ENCODE measurements at regions not wholly inside any gene's neighbourhood (a gene's known extent, or its start where the extent isn't known, plus 50 kb on each side); places are given as distances from the start of the nearest gene placed in this dataset.
"Not testable (repeated sequence)": the region's sequence is repeated elsewhere in the genome, so short reads cannot be mapped to it uniquely, and the experiment has no call there.

GRCh38 chr13:34734932-34735331, 207.1 kb upstream of the NBEA start:
- H3K4me2 ChIP-seq (ENCODE audit: low read length): no peak overlapping the region
- no peaks in the 10 kb centered on the region for H3K36me3 ChIP-seq (ENCODE audit: insufficient read depth, low read length)
- peaks cover 3% of the 10 kb centered on the region for H3K27me3 ChIP-seq (ENCODE audit: control insufficient read depth, insufficient read depth, low read length)
- H3K4me3 ChIP-seq (ENCODE audit: low read length): no peak overlapping the region
- H3K4me1 ChIP-seq (ENCODE audit: control insufficient read depth, insufficient read depth, low read length): no peaks in the 10 kb centered on the region
- no peak overlapping the region for H3K9ac ChIP-seq (ENCODE audit: low read depth, low read length)
- H3K9me3 ChIP-seq (replicated peaks; ENCODE audit: low read length): no peaks in the 10 kb centered on the region

GRCh38 chr13:34738254-34738992, 203.6 kb upstream of the NBEA start:
- Histone ChIP-seq H3K27me3 (ENCODE audit: control insufficient read depth, insufficient read depth, low read length) (no peaks in the 10 kb centered on the region), H3K4me1 (ENCODE audit: control insufficient read depth, insufficient read depth, low read length) (no peaks in the 10 kb centered on the region), H3K9ac (ENCODE audit: low read depth, low read length) (no peak overlapping the region), H3K4me3 (ENCODE audit: low read length) (no peak overlapping the region), H3K36me3 (ENCODE audit: insufficient read depth, low read length) (no peaks in the 10 kb centered on the region), H3K4me2 (ENCODE audit: low read length) (no peak overlapping the region), H3K9me3 (replicated peaks; ENCODE audit: low read length) (no peaks in the 10 kb centered on the region)

GRCh38 chr13:34747056-34747455, 195.0 kb upstream of the NBEA start:
- not testable (repeated sequence) for H3K36me3 ChIP-seq (ENCODE audit: insufficient read depth, low read length); H3K4me3 ChIP-seq (ENCODE audit: low read length)

GRCh38 chr13:34747507-34747906, 194.6 kb upstream of the NBEA start:
- no peaks in the 10 kb centered on the region for H3K36me3 ChIP-seq (ENCODE audit: insufficient read depth, low read length)
- H3K9me3 ChIP-seq (replicated peaks; ENCODE audit: low read length): no peaks in the 10 kb centered on the region
- H3K9ac ChIP-seq (ENCODE audit: low read depth, low read length): no peak overlapping the region
- no peak overlapping the region for H3K4me2 ChIP-seq (ENCODE audit: low read length)
- no peak overlapping the region for H3K4me3 ChIP-seq (ENCODE audit: low read length)
- H3K4me1 ChIP-seq (ENCODE audit: control insufficient read depth, insufficient read depth, low read length): no peaks in the 10 kb centered on the region
- no peaks in the 10 kb centered on the region for H3K27me3 ChIP-seq (ENCODE audit: control insufficient read depth, insufficient read depth, low read length)

More at GRCh38 chr13:34747056-34747455, 195.0 kb upstream of the NBEA start:
- not testable (repeated sequence) for H3K9ac ChIP-seq (ENCODE audit: low read depth, low read length); H3K9me3 ChIP-seq (replicated peaks; ENCODE audit: low read length); H3K4me2 ChIP-seq (ENCODE audit: low read length); H3K27me3 ChIP-seq (ENCODE audit: control insufficient read depth, insufficient read depth, low read length); H3K4me1 ChIP-seq (ENCODE audit: control insufficient read depth, insufficient read depth, low read length)

GRCh38 chr13:34748073-34748472, 194.0 kb upstream of the NBEA start:
- Histone ChIP-seq H3K4me2 (ENCODE audit: low read length) (no peak overlapping the region), H3K9me3 (replicated peaks; ENCODE audit: low read length) (no peaks in the 10 kb centered on the region), H3K4me1 (ENCODE audit: control insufficient read depth, insufficient read depth, low read length) (no peaks in the 10 kb centered on the region), H3K36me3 (ENCODE audit: insufficient read depth, low read length) (no peaks in the 10 kb centered on the region), H3K4me3 (ENCODE audit: low read length) (no peak overlapping the region), H3K9ac (ENCODE audit: low read depth, low read length) (no peak overlapping the region), H3K27me3 (ENCODE audit: control insufficient read depth, insufficient read depth, low read length) (no peaks in the 10 kb centered on the region)

GRCh38 chr13:34748596-34748995, 193.5 kb upstream of the NBEA start:
- H3K4me1 ChIP-seq (ENCODE audit: control insufficient read depth, insufficient read depth, low read length): no peaks in the 10 kb centered on the region
- H3K27me3 ChIP-seq (ENCODE audit: control insufficient read depth, insufficient read depth, low read length): no peaks in the 10 kb centered on the region
- H3K36me3 ChIP-seq (ENCODE audit: insufficient read depth, low read length): no peaks in the 10 kb centered on the region
- no peak overlapping the region for H3K4me2 ChIP-seq (ENCODE audit: low read length)
- H3K9me3 ChIP-seq (replicated peaks; ENCODE audit: low read length): no peaks in the 10 kb centered on the region
- no peak overlapping the region for H3K9ac ChIP-seq (ENCODE audit: low read depth, low read length)
- no peak overlapping the region for H3K4me3 ChIP-seq (ENCODE audit: low read length)

- Histone ChIP-seq H3K36me3 (ENCODE audit: insufficient read depth, low read length) (no peaks in the 10 kb centered on the region), H3K4me3 (ENCODE audit: low read length) (no peak overlapping the region), H3K4me2 (ENCODE audit: low read length) (no peak overlapping the region), H3K4me1 (ENCODE audit: control insufficient read depth, insufficient read depth, low read length) (no peaks in the 10 kb centered on the region), H3K9ac (ENCODE audit: low read depth, low read length) (no peak overlapping the region), H3K27me3 (ENCODE audit: control insufficient read depth, insufficient read depth, low read length) (no peaks in the 10 kb centered on the region), H3K9me3 (replicated peaks; ENCODE audit: low read length) (no peaks in the 10 kb centered on the region)
Observed at GRCh38 chr13:34749046-34749445, 193.0 kb upstream of the NBEA start.

- Histone ChIP-seq H3K4me1 (ENCODE audit: control insufficient read depth, insufficient read depth, low read length) (no peaks in the 10 kb centered on the region), H3K36me3 (ENCODE audit: insufficient read depth, low read length) (no peaks in the 10 kb centered on the region), H3K9me3 (replicated peaks; ENCODE audit: low read length) (no peaks in the 10 kb centered on the region), H3K4me2 (ENCODE audit: low read length) (no peak overlapping the region), H3K9ac (ENCODE audit: low read depth, low read length) (no peak overlapping the region), H3K4me3 (ENCODE audit: low read length) (no peak overlapping the region), H3K27me3 (ENCODE audit: control insufficient read depth, insufficient read depth, low read length) (no peaks in the 10 kb centered on the region)
Observed at GRCh38 chr13:34750078-34750931, 191.8 kb upstream of the NBEA start.

GRCh38 chr13:34751044-34751443, 191.0 kb upstream of the NBEA start:
- no peaks in the 10 kb centered on the region for H3K36me3 ChIP-seq (ENCODE audit: insufficient read depth, low read length)
- no peaks in the 10 kb centered on the region for H3K9me3 ChIP-seq (replicated peaks; ENCODE audit: low read length)
- no peak overlapping the region for H3K4me2 ChIP-seq (ENCODE audit: low read length)
- no peaks in the 10 kb centered on the region for H3K4me1 ChIP-seq (ENCODE audit: control insufficient read depth, insufficient read depth, low read length)
- no peaks in the 10 kb centered on the region for H3K27me3 ChIP-seq (ENCODE audit: control insufficient read depth, insufficient read depth, low read length)
- no peak overlapping the region for H3K4me3 ChIP-seq (ENCODE audit: low read length)
- no peak overlapping the region for H3K9ac ChIP-seq (ENCODE audit: low read depth, low read length)

- Histone ChIP-seq H3K9me3 (replicated peaks; ENCODE audit: low read length) (no peaks in the 10 kb centered on the region), H3K4me3 (ENCODE audit: low read length) (no peak overlapping the region), H3K9ac (ENCODE audit: low read depth, low read length) (no peak overlapping the region), H3K4me2 (ENCODE audit: low read length) (no peak overlapping the region), H3K36me3 (ENCODE audit: insufficient read depth, low read length) (no peaks in the 10 kb centered on the region), H3K27me3 (ENCODE audit: control insufficient read depth, insufficient read depth, low read length) (no peaks in the 10 kb centered on the region), H3K4me1 (ENCODE audit: control insufficient read depth, insufficient read depth, low read length) (no peaks in the 10 kb centered on the region)
Observed at GRCh38 chr13:34751492-34751891, 190.6 kb upstream of the NBEA start.

GRCh38 chr13:34752283-34752960, 189.6 kb upstream of the NBEA start:
- Histone ChIP-seq H3K4me1 (ENCODE audit: control insufficient read depth, insufficient read depth, low read length) (no peaks in the 10 kb centered on the region), H3K4me2 (ENCODE audit: low read length) (no peak overlapping the region), H3K9me3 (replicated peaks; ENCODE audit: low read length) (no peaks in the 10 kb centered on the region), H3K27me3 (ENCODE audit: control insufficient read depth, insufficient read depth, low read length) (no peaks in the 10 kb centered on the region), H3K4me3 (ENCODE audit: low read length) (no peak overlapping the region), H3K36me3 (ENCODE audit: insufficient read depth, low read length) (no peaks in the 10 kb centered on the region), H3K9ac (ENCODE audit: low read depth, low read length) (no peak overlapping the region)

All from skeletal muscle satellite cell (primary cell).